GM21737 (cell line): ENCODE measurements at regions not wholly inside any gene's neighbourhood (a gene's known extent, or its start where the extent isn't known, plus 50 kb on each side); places are given as distances from the start of the nearest gene placed in this dataset.

Source experiments
- ATAC-seq: cut with Tn5 transposase; IDR thresholded peaks from one replicate; pipeline ENCODE4 v1.9.1; 2021; ENCODE audit warnings: mild to moderate bottlenecking, moderate library complexity; ENCODE audit not compliant: unreplicated experiment

DNA sequence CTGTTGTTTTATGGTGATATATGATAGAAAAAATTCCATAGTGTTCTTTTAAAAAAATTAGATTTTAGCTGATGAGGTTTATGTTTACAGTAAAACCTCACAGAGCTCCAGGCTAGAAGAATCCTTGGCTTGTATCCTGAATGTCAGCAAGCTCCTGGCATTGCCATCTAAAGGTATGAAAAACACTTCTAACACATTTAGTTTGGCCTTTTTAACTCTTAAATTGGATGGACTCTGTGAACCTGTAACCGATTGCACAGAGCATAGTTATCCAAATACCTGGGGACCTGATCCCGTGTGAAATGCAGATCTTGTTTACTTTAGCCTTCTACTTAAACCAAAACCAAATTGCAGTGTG, 241.1 kb upstream of the DCN start:
- no peak for ATAC-seq

DNA sequence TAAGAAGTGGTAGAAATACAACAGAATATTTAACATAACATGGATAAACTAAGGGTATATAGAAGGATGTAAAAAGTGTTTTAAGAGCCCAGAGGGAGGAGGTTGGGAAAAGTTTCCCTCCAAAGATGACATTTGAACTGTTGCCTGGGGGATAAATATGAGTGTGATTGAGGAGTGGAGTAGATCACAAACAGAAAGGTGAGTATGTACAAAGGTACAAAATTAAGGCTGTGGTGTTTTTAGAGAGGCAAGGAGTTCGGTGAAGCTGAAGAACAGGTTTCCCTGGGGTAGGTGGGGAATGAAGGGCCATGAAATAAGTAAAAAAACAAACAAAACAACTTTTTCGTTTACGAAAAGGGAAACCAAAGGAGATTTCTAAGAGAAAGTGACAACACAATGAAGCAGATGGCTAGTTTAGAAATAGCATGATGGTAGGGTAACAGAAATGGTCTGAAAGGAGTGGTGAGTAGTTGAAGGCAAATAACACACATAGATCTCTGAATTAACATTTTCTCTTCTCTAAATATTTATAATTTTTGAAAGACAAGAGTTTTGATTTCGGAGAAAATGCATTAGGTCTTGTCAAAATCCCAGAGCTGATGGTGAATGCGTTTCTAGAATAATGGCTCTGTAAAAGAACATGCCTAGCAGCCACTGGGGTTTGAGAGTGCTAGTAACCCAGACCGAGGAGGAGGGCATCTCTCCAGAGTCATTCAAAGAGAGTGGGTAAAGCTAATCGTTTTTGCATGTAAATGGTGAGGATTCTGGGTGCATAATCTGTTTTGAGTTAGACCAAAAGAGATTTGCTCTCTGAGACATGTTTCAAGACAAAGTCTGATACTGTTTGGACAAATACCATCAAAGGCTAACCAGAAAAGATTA, 240.4 kb upstream of the DCN start:
- ATAC-seq = no peak

DNA sequence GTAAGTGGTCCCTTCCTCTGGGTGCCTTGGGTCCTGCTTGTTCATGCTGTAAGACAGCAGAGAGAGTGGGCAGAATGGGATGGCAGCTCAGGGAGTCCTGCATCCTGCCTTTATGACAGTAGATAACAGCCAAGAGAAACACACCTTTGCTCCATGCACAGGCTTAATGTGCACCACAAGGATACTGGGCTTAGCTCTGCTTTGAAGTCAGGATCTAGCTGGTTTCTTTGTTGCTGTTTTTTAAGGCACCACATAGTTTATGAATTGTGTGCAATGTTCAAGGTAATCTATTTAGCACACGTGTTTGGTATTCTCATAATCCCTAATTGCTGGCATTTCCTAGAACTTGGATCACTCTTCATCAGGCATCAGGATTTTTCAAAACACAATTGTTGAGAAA, 239.5 kb upstream of the DCN start:
- ATAC-seq = no peak

DNA sequence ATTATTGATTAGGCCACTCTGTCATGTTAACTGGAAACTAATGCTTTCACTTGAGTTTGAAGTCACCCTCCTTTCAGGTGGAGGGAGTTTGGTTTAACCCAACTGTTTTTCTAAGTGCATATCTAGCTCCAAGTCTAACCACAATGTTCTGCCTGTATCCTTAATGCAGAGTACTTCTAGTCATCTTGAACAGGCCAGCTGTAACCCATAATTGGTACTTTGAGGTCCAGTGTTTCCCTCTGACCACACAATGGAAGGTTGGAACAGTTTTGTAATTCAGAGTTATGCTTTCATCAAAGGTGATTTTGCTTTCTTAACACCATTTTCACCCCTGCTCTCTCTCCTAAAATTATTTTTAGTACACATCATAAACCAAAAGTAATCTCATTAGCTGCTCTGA, 237.2 kb upstream of the DCN start:
- no peak for ATAC-seq

DNA sequence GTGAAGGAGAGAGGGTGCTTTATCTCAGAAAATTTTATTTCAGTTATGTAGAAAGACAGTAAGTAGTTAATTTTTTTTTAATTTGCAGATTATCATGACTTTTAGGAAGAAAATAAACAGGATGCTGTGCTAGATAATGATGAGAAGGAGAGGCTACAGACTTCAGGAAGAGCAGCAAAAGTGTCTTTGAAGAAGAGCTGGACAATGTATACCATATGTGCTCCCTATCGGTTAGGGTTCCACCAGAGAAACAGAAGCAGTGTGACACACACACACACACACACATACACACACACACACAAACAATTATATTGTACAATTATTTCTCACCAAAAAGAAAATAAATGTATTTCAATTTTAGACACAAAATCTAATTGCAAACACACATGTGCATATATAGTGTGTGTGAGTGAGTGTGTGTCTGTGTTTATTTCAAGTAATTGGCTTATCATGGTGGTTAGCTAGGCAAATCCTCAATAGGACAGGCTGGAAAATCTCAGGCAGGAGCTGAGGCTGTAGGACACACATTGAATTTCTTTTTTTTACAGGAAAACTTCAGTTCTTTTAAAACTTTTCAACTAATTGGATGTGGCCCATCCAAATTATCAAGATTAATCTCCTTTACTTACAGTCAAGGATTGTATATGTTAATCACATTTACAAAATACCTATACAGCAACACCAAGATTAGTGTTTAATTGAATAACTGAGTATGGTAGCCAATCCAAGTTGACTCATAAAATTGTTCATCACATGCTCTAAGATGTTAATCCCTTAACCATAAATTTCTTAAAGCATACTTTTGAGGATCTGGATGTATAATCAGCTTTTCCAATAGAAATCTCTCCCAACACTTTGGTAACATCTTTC, 235.8 kb upstream of the DCN start:
- ATAC-seq = no peak

DNA sequence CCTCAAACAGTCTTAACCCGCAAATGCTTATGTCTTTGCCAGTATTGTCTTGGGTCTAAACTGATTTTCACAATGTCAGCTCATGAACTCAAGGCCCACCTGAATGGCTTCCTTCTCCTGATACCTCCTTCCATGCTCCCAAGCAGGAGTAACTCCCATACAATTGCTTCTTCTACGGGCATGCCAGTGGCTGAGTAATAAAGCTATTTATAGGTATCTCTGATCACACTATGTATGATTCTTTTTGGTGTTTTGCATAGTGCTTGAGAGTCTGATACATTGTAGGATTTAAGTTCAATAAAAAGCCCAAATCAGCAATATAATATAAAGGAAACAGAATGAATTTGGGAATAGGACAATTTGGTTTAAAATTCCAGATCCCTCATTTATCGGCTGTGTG, 235.0 kb upstream of the DCN start:
- no peak for ATAC-seq

DNA sequence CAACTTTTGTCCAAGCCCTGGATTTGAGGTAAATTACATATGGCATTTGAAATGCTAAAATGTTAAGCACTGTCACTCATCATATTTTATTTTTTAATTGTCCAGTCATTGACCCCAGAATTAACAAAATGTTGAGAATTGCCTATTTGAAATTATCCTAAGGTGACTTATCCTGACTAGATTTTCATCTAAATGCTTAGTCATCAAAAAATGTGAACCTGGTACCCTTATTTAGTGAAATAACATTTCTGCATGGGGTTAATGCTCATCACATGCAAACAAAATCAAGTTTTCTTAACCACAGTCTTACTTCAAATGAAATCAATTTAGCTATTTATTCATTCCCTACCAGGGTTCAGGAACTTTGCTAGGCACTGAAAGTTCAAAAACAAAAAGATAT, 232.0 kb upstream of the DCN start:
- no peak for ATAC-seq

DNA sequence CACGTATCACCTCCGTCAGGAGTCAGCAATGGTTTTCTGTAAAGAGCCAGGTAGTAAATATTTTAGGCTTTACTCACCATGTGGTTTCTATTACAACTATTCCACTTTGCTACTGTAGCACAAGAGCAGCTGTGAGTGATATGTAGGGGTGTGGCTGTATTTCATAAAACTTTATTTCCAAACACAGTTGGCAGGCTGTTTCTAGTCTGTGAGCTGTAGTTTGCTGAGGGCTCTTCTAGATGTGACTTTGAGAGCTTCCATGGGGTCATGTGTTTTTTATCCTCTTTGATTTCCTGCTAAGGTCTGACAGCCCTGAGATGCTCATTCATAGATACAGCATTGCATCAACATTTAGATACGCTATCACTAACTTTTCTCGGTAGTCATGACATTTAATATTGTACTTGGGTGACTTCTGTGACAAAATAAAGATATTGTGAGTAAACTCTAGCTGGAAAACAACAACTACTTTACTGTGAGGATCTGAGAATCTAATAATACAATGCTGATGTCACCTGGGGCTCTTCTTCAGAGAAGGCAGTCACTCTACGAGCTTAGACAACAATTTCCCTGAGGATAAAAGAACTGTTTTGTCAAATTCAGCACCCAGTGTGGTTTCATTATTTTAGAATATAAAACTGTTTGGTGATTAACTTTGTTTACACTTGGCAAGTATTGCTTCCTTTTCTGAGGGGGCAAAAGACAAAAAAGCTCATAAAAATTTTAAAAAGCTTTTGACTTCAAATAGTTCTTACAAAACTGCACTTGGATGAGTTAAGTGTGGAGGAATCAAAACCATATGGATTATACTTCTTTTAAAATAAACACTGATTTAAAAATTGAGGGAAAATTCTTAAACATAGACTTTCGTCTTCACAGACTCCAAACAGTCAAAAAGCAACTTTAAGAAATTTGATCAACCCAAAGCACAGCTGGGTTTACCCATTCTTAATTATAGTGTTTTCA, 231.2 kb upstream of the DCN start:
- no peak for ATAC-seq

DNA sequence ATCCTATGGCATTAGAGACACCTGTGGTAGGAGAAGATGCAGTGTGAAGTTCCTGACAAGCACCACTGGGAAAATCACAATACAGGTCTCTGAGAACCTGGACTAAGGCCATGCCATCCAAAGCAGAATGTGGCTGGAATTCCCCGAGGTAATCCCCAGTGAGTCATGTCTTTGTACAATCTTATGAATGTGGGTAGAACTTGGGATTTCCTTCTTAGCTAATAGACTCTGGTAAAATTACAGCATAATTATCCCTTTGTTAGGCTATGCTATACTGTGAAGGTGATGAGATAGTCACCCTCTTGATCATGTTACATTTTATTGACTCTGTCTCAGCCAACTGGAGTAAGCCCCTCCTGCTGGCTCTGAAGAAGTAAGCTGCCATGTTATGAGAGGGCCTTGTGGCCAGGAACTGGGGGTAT, 224.3 kb upstream of the DCN start:
- no peak for ATAC-seq

DNA sequence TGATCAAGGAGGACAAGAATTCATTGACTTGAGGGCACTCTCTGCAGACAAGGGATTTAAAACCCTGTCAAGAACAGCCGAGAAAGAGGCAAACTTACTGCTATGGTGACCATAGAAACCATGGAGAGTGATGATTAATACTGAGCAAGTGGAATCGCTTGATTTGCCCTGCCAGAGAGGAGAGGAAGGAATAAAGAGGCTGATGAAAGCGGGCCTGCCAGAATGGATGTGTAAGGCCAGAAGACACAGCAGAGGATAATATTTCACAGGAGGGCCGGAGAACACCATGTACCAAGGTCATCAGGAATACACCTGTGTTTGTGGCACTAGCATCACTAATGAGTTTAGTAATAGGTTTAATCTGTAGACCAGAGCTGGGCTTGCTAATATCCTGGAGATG, 221.8 kb upstream of the DCN start:
- no peak for ATAC-seq

DNA sequence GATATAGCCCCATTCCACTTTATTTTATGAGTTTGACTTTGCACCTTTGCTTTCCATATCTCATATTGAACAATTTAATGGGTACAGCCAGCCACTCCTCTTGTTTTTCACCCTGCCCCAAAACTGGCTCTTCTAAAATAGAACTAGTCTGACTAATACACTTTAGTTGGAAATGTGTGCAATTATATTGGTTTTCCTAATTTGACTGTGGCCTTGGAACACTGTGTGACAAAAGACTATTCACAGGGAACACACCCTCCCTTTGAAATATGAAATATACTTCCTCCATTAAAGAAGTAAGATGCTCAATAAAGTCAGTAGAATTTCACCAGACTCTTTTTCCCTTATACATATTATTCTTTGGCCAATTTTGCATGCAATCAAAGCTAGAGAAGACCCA, 218.6 kb upstream of the DCN start:
- no peak for ATAC-seq

DNA sequence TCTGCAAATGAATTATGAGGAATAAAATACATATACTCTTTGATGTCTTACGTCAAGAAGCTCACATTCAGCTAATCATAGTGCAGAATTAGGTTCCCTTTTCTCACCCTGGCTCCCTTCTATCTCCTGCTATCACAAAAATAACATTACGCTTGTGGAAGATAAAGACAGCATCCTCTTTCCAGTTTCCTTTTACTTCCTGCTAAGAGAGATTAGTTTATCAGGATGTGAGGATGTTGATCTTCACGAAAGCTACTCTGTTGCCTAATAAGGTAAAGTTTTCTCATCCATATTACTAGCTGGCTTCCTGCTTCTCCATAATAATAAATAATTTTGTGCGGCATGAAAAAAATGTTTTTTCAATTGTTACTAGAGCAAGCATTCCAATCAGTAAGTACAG, 217.7 kb upstream of the DCN start:
- no peak for ATAC-seq

DNA sequence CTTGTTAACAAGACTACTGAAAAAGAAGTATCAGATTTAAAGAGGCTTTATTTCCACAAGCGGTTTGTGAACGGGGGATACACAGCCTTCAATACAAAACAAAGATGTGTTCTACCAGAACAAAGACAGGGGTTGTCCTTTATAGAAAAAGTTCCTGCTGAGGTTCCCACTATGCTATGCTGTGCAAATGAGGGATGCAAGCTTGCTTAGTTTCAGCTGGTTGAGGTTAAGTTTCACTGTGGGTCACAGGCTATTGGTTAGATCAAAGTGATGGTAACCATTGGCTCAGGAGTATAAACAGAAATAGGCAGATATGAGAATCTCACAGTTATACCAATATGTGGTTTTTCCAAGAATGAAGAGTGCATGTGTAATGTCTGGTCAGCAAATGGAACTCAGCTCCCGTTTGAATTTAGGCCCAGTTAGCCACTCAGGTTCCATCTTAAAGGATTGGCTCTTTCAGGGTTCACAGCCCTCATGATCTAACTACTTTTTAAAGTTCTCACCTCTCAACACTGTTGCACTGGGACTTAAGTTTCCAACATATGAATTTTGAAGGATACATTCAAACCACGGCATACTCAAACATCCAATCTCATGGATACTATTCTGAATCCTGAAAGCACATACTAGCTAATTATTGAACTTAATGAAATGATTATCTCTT, 215.4 kb upstream of the DCN start:
- ATAC-seq = no peak

DNA sequence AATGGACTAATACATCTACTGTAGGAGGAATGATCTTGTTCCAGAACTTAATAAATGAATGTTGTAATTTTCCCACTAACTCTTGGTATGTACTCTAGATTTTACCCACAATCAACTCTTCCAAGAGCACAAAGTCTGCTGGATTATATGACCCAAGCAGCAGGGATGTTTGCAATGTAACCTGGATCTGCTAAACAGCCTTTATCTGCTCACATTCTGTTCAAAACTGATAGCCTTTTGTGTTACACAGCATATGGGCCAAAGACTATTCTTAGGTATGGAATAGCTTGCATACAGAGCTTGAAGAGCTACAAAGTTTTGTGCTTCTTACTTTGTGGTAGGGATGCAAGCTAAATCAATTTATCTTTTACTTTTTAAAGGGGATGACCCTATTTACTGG, 213.7 kb upstream of the DCN start:
- no peak for ATAC-seq

DNA sequence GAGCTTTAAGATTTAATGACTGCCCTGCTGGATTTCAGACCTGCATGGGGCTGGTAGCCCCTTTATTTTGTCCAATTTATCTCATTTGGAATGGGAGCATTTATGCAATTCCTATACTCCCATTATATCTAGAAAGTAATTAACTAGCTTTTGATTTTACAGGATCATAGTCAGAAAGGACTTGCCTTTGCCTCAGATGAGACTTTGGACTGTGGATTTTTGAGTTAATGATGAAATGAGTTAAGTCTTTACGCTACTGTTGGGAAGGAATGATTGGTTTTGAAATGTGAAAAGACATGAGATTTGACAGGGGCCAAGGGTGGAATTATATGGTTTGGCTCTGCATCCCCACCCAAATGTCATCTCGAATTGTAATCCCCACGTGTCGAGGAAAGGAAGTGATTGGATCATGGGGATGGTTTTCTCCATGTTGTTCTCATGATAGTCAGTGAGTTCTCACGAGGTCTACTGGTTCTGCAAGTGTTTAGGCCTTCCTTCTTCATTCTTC, 213.1 kb upstream of the DCN start:
- ATAC-seq = no peak

DNA sequence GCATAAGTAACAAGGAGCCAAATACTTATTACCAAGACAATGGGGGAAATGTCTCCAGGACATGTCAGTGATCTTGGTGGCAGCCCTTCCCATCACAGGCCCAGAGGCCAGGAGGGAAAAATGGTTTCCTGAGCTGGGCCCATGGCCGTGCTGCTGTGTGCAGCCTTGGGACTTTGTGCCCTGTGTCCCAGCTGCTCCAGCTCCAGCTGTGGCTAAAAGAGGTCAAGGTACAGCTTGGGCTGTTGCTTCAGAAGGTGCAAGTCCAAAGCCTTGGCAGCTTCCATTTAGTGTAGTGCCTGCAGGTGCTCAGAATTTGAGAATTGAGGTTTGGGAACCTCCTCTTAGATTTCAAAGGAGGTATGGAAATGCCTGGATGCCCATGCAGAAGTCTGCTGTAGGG, 212.3 kb upstream of the DCN start:
- ATAC-seq = no peak

DNA sequence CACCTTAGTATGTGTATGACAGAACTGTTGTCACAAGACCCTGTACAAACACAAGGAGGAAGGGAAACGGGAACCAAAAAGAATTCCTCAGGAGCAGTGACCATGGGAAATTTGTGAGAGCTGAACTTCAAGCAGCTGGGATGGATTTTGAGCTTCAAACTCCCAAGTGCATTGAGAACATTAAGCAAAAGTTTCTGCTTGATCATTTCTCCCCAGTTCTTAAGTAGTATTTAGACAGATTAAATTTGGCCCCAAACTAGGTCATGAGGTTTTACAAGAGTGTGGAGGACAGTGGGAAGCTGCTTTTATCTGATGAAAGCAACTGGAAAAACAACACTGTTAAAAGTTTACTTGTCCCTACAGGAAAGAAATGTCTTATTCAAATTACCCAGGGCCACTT, 206.0 kb upstream of the DCN start:
- no peak for ATAC-seq

DNA sequence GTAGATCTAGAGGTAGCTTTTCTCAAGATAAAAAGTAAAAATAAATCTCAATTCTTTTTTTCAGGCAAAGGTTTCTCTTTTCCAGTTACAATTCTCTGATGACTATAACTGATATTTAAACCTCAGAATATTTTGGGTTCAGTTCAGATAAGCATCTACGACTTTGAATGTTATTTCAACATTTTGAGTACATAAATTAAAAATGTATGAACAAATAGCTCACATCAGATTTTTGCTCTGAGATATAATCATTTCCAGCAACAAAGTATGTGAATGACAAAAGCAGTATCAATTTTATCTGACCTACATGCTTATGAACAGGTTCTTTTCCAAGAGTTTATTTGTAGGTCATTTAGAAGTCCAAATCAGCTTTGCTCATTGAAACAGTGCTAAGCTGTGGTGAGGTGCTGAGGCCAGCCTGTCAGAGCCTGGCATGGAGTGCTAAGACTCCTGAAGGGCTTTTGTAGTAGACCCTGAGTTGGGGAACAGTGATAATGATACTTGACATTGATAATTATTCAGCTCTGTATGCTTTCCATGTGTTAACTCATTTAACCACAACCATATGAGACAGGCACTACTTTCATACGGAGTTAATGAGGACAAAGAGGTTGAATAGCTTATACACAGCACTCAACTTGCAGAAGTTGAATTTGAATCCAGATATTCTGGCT, 205.0 kb upstream of the DCN start:
- no peak for ATAC-seq

DNA sequence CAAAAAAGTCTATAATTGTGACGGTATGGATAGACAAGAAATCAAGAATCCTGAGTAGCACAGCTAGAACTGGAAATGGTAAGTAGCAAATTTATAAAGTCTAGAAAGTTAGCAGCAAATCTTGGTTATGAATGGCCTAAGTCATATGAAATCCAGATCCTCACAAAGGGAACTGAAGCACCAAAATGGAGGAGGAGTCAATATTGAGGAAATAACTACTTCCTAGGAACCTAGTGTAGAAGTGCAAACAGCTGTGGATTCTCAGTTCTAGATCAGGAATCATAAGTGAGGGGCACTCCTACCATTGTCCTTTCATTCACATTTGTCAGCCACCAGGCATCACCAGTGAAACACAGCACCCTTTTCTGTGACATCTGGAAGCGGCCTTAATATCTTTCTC, 202.2 kb upstream of the DCN start:
- no peak for ATAC-seq

DNA sequence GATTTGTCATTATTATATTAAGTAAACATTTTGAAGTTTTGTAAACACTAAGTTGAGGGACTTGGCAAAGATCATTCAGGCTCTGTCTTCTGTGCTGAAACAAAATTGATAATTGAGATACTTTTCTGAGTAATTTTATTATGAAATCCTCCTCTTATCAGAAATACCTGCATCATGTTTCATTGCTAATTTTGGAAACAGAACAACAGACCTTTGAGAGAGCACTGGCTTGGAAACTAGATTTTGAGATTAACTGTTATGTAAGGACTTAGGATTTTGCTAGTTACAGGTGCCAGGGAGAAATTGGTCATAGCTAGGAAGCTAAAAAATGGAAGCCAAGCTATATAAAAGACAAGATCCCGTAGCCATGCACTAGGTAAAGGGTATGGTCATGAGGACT, 201.7 kb upstream of the DCN start:
- ATAC-seq = no peak
